Urinary bladder (tissue), 3 donors: ENCODE measurements at regions not wholly inside any gene's neighbourhood (a gene's known extent, or its start where the extent isn't known, plus 50 kb on each side); places are given as distances from the start of the nearest gene placed in this dataset.

ENCODE experiments used
- DNase-seq: peaks from one replicate; pipeline ENCODE4 v3.0.0-alpha.2; 2015; ENCODE audit errors: extremely low spot score
- H3K27ac ChIP-seq: one replicate; pipeline ENCODE4 v1.5.1; 2013; ENCODE audit warnings: low read depth, mild to moderate bottlenecking, moderate library complexity
- H3K36me3 ChIP-seq: one replicate; pipeline ENCODE4 v1.6.1; 2013; ENCODE audit warnings: mild to moderate bottlenecking, moderate library complexity; ENCODE audit not compliant: insufficient read depth
- H3K4me1 ChIP-seq: one replicate; pipeline ENCODE4 v1.6.1; 2013; ENCODE audit warnings: mild to moderate bottlenecking, moderate library complexity; ENCODE audit not compliant: insufficient read depth
- H3K4me3 ChIP-seq: one replicate; pipeline ENCODE4 v1.5.1; 2013; ENCODE audit warnings: low read depth, low read length
- WGBS: extraction: QIAGEN DNeasy Blood & Tissue Kit; methylation state at CpG from one replicate; pipeline ENCODE4 v1.1.7; 2013; 5-methylcytosine and 5-hydroxymethylcytosine counted together
- donor health status: healthy with polysubstance abuse.
- donor health status: healthy.

GRCh38 chr10:42937649-42938180 is 139.2 kb upstream of the RET start:
- H3K27ac ChIP-seq = no peak overlapping the region
- no peak for DNase-seq
- no peaks in the 10 kb centered on the region for H3K36me3 ChIP-seq
- no peaks in the 10 kb centered on the region for H3K4me1 ChIP-seq
- no peak overlapping the region for H3K4me3 ChIP-seq
- 84% methylated on average over 8 of the region's 8 CpGs for WGBS

- 87% methylated on average over 8 of the region's 8 CpGs for WGBS
- H3K4me3 ChIP-seq = no peak overlapping the region
- no peaks in the 10 kb centered on the region for H3K36me3 ChIP-seq
- no peaks in the 10 kb centered on the region for H3K4me1 ChIP-seq
- no peak overlapping the region for H3K27ac ChIP-seq
- no peak for DNase-seq
Observed at GRCh38 chr10:42938351-42938750, 138.5 kb upstream of the RET start.

- Histone ChIP-seq H3K4me3 (no peak overlapping the region), H3K4me1 (no peaks in the 10 kb centered on the region), H3K36me3 (no peaks in the 10 kb centered on the region), H3K27ac (no peak overlapping the region)
- WGBS = 82% methylated on average over 11 of the region's 11 CpGs
- DNase-seq = no peak
Observed at GRCh38 chr10:42939237-42939636, 137.6 kb upstream of the RET start.

GRCh38 chr10:42939685-42940366 is 137.0 kb upstream of the RET start:
- H3K4me1 ChIP-seq = no peaks in the 10 kb centered on the region
- DNase-seq = no peak
- no peaks in the 10 kb centered on the region for H3K36me3 ChIP-seq
- no peak overlapping the region for H3K27ac ChIP-seq
- 82% methylated on average over 15 of the region's 15 CpGs for WGBS
- H3K4me3 ChIP-seq = no peak overlapping the region

GRCh38 chr10:42940487-42941294 is 136.2 kb upstream of the RET start:
- Histone ChIP-seq H3K4me3 (no peak overlapping the region), H3K27ac (no peak overlapping the region), H3K4me1 (no peaks in the 10 kb centered on the region), H3K36me3 (no peaks in the 10 kb centered on the region)
- 58% methylated on average over 25 of the region's 25 CpGs for WGBS
- no peak for DNase-seq

- Histone ChIP-seq H3K27ac (no peak overlapping the region), H3K4me1 (no peaks in the 10 kb centered on the region), H3K36me3 (no peaks in the 10 kb centered on the region), H3K4me3 (no peak overlapping the region)
- 40% methylated on average over 14 of the region's 14 CpGs for WGBS
- DNase-seq = no peak
Observed at GRCh38 chr10:42941295-42941644, 135.6 kb upstream of the RET start.

GRCh38 chr10:42941790-42942189 is 135.1 kb upstream of the RET start:
- 72% methylated on average over 5 of the region's 5 CpGs for WGBS
- Histone ChIP-seq H3K27ac (no peak overlapping the region), H3K4me3 (no peak overlapping the region), H3K4me1 (no peaks in the 10 kb centered on the region), H3K36me3 (no peaks in the 10 kb centered on the region)
- no peak for DNase-seq

- Histone ChIP-seq H3K4me1 (no peaks in the 10 kb centered on the region), H3K4me3 (no peak overlapping the region), H3K27ac (no peak overlapping the region), H3K36me3 (no peaks in the 10 kb centered on the region)
- WGBS = 85% methylated on average over 7 of the region's 7 CpGs
- DNase-seq = no peak
Observed at GRCh38 chr10:42942279-42942950, 134.5 kb upstream of the RET start.

GRCh38 chr10:42943025-42943818 is 133.6 kb upstream of the RET start:
- no peak overlapping the region for H3K27ac ChIP-seq
- no peak for DNase-seq
- H3K4me1 ChIP-seq = no peaks in the 10 kb centered on the region
- 87% methylated on average over 9 of the region's 9 CpGs for WGBS
- no peaks in the 10 kb centered on the region for H3K36me3 ChIP-seq
- no peak overlapping the region for H3K4me3 ChIP-seq

- H3K36me3 ChIP-seq = no peaks in the 10 kb centered on the region
- DNase-seq = no peak
- H3K4me3 ChIP-seq = no peak overlapping the region
- 94% methylated on average over 2 of the region's 2 CpGs for WGBS
- H3K27ac ChIP-seq = no peak overlapping the region
- H3K4me1 ChIP-seq = no peaks in the 10 kb centered on the region
Observed at GRCh38 chr10:42948040-42948439, 128.8 kb upstream of the RET start.

GRCh38 chr10:42949287-42949686 is 127.6 kb upstream of the RET start:
- Histone ChIP-seq H3K36me3 (no peaks in the 10 kb centered on the region), H3K27ac (no peak overlapping the region), H3K4me1 (no peaks in the 10 kb centered on the region), H3K4me3 (no peak overlapping the region)
- no peak for DNase-seq
- 95% methylated on average over 2 of the region's 2 CpGs for WGBS

- no peak for DNase-seq
- Histone ChIP-seq H3K36me3 (no peaks in the 10 kb centered on the region), H3K4me3 (no peak overlapping the region), H3K27ac (peak overlapping the region; percentile 58), H3K4me1 (no peaks in the 10 kb centered on the region)
- 49% methylated on average over 27 of the region's 27 CpGs for WGBS
Observed at GRCh38 chr10:42950606-42951485, 126.0 kb upstream of the RET start.
